ENCODE measurements at regions not wholly inside any gene's neighbourhood (a gene's known extent, or its start where the extent isn't known, plus 50 kb on each side); places are given as distances from the start of the nearest gene placed in this dataset.

GRCh38 chr7:63037242-63037641 is 961.4 kb upstream of the ZNF722 start:
- H3K36me3 ChIP-seq (ENCODE audit: insufficient read depth, low read length): no peaks in the 10 kb centered on the region
- no peaks in the 10 kb centered on the region for H4K20me1 ChIP-seq (ENCODE audit: insufficient read depth, low read length)
- no peaks in the 10 kb centered on the region for H3K79me2 ChIP-seq (ENCODE audit: insufficient read depth, low read depth, low read length)
- ChIA-PET POLR2A (no interaction called here), CTCF (ENCODE audit: unreplicated experiment) (no interaction called here)
- H3K9me2 ChIP-seq (ENCODE audit: insufficient read depth, low read length): no peaks in the 10 kb centered on the region
- H3K4me2 ChIP-seq (ENCODE audit: low read length): no peak overlapping the region
- no peaks in the 10 kb centered on the region for H3K9me3 ChIP-seq (ENCODE audit: low read length)
- intact Hi-C loops (cut with micrococcal nuclease; ENCODE audit: unreplicated experiment): no loop called here
- BruUV-seq (replicated peaks): no TSS peak
- no peak overlapping the region for H2AFZ ChIP-seq (ENCODE audit: low read length)
- H3K4me3 ChIP-seq (ENCODE audit: low read depth, low read length, poor library complexity, severe bottlenecking): no peak overlapping the region
- H3K27ac ChIP-seq (ENCODE audit: low read depth, low read length, poor library complexity, severe bottlenecking): no peak overlapping the region
- TF ChIP-seq EZH2phosphoT487 (IDR thresholded peaks at IDR 0.05; ENCODE audit: borderline replicate concordance, low read depth, low read length): no peak
- no peak for TF ChIP-seq CTCF (conservative IDR thresholded peaks at IDR 0.05; ENCODE audit: low read length)
- no peaks in the 10 kb centered on the region for H3K4me1 ChIP-seq (ENCODE audit: insufficient read depth, low read length, poor library complexity, severe bottlenecking)
- no peak for DNase-seq (ENCODE audit: low spot score)

DNA sequence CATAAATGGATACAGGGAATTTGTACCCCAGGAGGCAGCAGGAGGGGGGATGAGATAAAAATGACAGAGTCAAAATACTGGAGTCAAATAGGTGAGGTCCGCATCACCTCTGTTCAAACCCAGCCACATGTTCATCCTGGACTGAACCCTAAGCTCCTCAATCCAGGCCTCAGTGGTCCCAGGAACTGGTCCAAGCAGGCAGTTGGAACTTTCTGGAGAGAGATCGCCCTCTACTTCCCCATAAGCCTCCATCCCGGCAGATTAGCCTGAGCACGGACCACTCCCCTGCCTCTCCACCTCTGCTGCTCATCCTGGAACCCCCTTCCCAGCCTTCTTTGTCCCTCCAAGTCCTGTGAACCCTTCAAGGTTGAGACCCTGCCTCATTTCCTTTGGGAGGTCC is 959.7 kb upstream of the ZNF722 start:
- Histone ChIP-seq H3K4me2 (ENCODE audit: low read length) (no peak overlapping the region), H3K9me3 (ENCODE audit: low read length) (no peaks in the 10 kb centered on the region)
- intact Hi-C loops (cut with micrococcal nuclease; ENCODE audit: unreplicated experiment): no loop called here

GRCh38 chr7:63039882-63040281 is 958.8 kb upstream of the ZNF722 start:
- H3K4me3 ChIP-seq (ENCODE audit: low read depth, low read length, poor library complexity, severe bottlenecking): no peak overlapping the region
- ChIA-PET POLR2A (no interaction called here), CTCF (ENCODE audit: unreplicated experiment) (no interaction called here)
- no peaks in the 10 kb centered on the region for H3K36me3 ChIP-seq (ENCODE audit: insufficient read depth, low read length)
- no peaks in the 10 kb centered on the region for H3K79me2 ChIP-seq (ENCODE audit: insufficient read depth, low read depth, low read length)
- intact Hi-C loops (cut with micrococcal nuclease; ENCODE audit: unreplicated experiment): no loop called here
- no peaks in the 10 kb centered on the region for H3K9me3 ChIP-seq (ENCODE audit: low read length)
- no peaks in the 10 kb centered on the region for H3K9me2 ChIP-seq (ENCODE audit: insufficient read depth, low read length)
- no peak overlapping the region for H2AFZ ChIP-seq (ENCODE audit: low read length)
- no peak overlapping the region for H3K27ac ChIP-seq (ENCODE audit: low read depth, low read length, poor library complexity, severe bottlenecking)
- DNase-seq (ENCODE audit: low spot score): no peak
- no peaks in the 10 kb centered on the region for H4K20me1 ChIP-seq (ENCODE audit: insufficient read depth, low read length)
- no peak for TF ChIP-seq CTCF (conservative IDR thresholded peaks at IDR 0.05; ENCODE audit: low read length)
- TF ChIP-seq EZH2phosphoT487 (IDR thresholded peaks at IDR 0.05; ENCODE audit: borderline replicate concordance, low read depth, low read length): no peak
- H3K4me1 ChIP-seq (ENCODE audit: insufficient read depth, low read length, poor library complexity, severe bottlenecking): no peaks in the 10 kb centered on the region
- no TSS peak for BruUV-seq (replicated peaks)
- no peak overlapping the region for H3K4me2 ChIP-seq (ENCODE audit: low read length)

More for the DNA sequence above, 959.7 kb upstream of the ZNF722 start:
- no peak for DNase-seq (ENCODE audit: low spot score)
- no TSS peak for BruUV-seq (replicated peaks)
- H3K27ac ChIP-seq (ENCODE audit: low read depth, low read length, poor library complexity, severe bottlenecking): no peak overlapping the region
- H3K4me3 ChIP-seq (ENCODE audit: low read depth, low read length, poor library complexity, severe bottlenecking): no peak overlapping the region
- H2AFZ ChIP-seq (ENCODE audit: low read length): no peak overlapping the region
- CTCF ChIA-PET (ENCODE audit: unreplicated experiment): no interaction called here
- no peaks in the 10 kb centered on the region for H3K4me1 ChIP-seq (ENCODE audit: insufficient read depth, low read length, poor library complexity, severe bottlenecking)
- H3K9me2 ChIP-seq (ENCODE audit: insufficient read depth, low read length): no peaks in the 10 kb centered on the region
- H3K36me3 ChIP-seq (ENCODE audit: insufficient read depth, low read length): no peaks in the 10 kb centered on the region
- TF ChIP-seq CTCF (conservative IDR thresholded peaks at IDR 0.05; ENCODE audit: low read length) (no peak), EZH2phosphoT487 (IDR thresholded peaks at IDR 0.05; ENCODE audit: borderline replicate concordance, low read depth, low read length) (no peak)
- POLR2A ChIA-PET: no interaction called here
- H4K20me1 ChIP-seq (ENCODE audit: insufficient read depth, low read length): no peaks in the 10 kb centered on the region
- H3K79me2 ChIP-seq (ENCODE audit: insufficient read depth, low read depth, low read length): no peaks in the 10 kb centered on the region
